OCI-LY1 (cell line): ENCODE measurements at regions not wholly inside any gene's neighbourhood (a gene's known extent, or its start where the extent isn't known, plus 50 kb on each side); places are given as distances from the start of the nearest gene placed in this dataset.

ENCODE experiments used
- H2AFZ ChIP-seq: fragments of 200-600 bp; sonication (generic), shearing (Covaris generic); 2 replicates; pipeline ENCODE4 v1.6.0; 2014; ENCODE audit warnings: antibody characterized with exemption, mild to moderate bottlenecking, low read length
- H3F3A ChIP-seq: fragments of 200-600 bp; sonication (generic), shearing (Covaris generic); 2 replicates; pipeline ENCODE4 v1.6.0; 2014; ENCODE audit warnings: mild to moderate bottlenecking, antibody characterized with exemption, low read length, moderate library complexity; ENCODE audit not compliant: insufficient read depth
- H3K27ac ChIP-seq: fragments of 200-600 bp; sonication (generic); 2 replicates; pipeline ENCODE4 v1.5.1; 2014; ENCODE audit warnings: low read length, mixed run types, mild to moderate bottlenecking, low read depth; ENCODE audit not compliant: poor library complexity, severe bottlenecking
- H3K27me3 ChIP-seq: fragments of 200-600 bp; sonication (generic); 2 replicates; pipeline ENCODE4 v1.6.0; 2014; ENCODE audit warnings: antibody characterized with exemption, mild to moderate bottlenecking, low read length, moderate library complexity; ENCODE audit not compliant: insufficient read depth
- H3K36me3 ChIP-seq: fragments of 200-600 bp; sonication (generic); 2 replicates; pipeline ENCODE4 v1.6.1; 2014; ENCODE audit warnings: mild to moderate bottlenecking, antibody characterized with exemption, low read length, moderate library complexity, mixed read lengths; ENCODE audit not compliant: insufficient read depth
- H3K4me1 ChIP-seq: fragments of 200-600 bp; sonication (generic); 2 replicates; pipeline ENCODE4 v1.5.1; 2014; ENCODE audit warnings: mild to moderate bottlenecking, low read length, moderate library complexity; ENCODE audit not compliant: insufficient read depth, severe bottlenecking
- H3K4me2 ChIP-seq: fragments of 200-600 bp; sonication (generic), shearing (Covaris generic); 2 replicates; pipeline ENCODE4 v1.6.1; 2014; ENCODE audit warnings: low read length
- H3K4me3 ChIP-seq: fragments of 200-600 bp; sonication (generic); 2 replicates; pipeline ENCODE4 v1.5.1; 2014; ENCODE audit warnings: low read length, low read depth, mild to moderate bottlenecking, mixed read lengths; ENCODE audit not compliant: poor library complexity, severe bottlenecking
- H3K79me2 ChIP-seq: fragments of 200-600 bp; shearing (Covaris generic); 2 replicates; pipeline ENCODE4 v1.6.1; 2016; ENCODE audit warnings: mixed run types, low read length, mixed read lengths; ENCODE audit not compliant: insufficient read depth
- H3K9ac ChIP-seq: fragments of 200-600 bp; sonication (generic), shearing (Covaris generic); 2 replicates; pipeline ENCODE4 v1.6.1; 2014; ENCODE audit warnings: mild to moderate bottlenecking, low read length, mixed read lengths
- H3K9me2 ChIP-seq: fragments of 200-600 bp; sonication (generic), shearing (Covaris generic); 2 replicates; pipeline ENCODE4 v1.6.1; 2014; ENCODE audit warnings: low read depth, mild to moderate bottlenecking, low read length, mixed read lengths
- H3K9me3 ChIP-seq: fragments of 200-600 bp; shearing (Covaris generic); 2 replicates; pipeline ENCODE4 v1.6.1; 2014; ENCODE audit warnings: low read length, mixed read lengths
- H4K20me1 ChIP-seq: fragments of 200-600 bp; sonication (generic), shearing (Covaris generic); 2 replicates; pipeline ENCODE4 v1.6.0; 2016; ENCODE audit warnings: mild to moderate bottlenecking, low read length; ENCODE audit not compliant: insufficient read depth
- EZH2 ChIP-seq: fragments of 200-600 bp; sonication (generic), shearing (Covaris generic); IDR thresholded peaks from 2 replicates; pipeline ENCODE4 v1.8.0; 2017; ENCODE audit warnings: borderline replicate concordance, mixed run types, mild to moderate bottlenecking, antibody characterized with exemption, low read length, moderate library complexity, mixed read lengths
- TF ChIP-seq, protein P1 (sequence below): fragments of 200-600 bp; sonication (generic), shearing (Covaris generic); IDR thresholded peaks from 2 replicates; pipeline ENCODE4 v1.5.1; 2017; ENCODE audit warnings: mild to moderate bottlenecking, antibody characterized with exemption, low read length, moderate library complexity, mixed read lengths

DNA sequence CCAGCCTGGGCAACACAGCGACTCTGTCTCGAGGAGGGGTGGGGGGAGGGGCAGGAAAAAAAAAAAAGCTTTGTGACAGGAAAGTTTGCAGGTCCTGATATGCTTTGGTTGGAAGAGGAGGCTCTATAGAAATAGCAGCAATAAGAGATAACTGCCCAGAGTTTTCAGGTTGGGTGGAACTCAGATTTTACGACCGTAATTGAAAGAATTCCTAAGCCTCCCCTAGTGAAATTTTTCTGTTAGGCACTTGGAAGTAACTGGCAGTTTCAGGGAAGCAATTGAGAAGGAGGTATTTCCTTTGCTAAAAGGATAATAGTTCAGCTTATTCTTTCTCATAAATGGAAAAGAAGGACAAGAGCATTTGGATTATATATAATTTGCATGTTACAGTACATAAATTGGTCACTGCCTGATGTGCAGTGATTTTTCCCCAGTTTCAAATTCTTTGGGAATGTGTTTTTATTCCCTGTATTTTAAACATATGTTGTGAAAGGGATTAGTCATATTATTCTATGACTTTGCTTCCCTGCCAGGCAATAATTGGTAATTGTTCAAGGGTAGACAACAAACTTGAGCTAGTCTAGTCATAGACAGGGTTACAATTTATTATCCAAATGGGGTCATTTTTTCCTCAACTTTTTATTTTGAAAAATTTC, 452.8 kb downstream of the AEBP2 start:
- Histone ChIP-seq H4K20me1 (no peaks in the 10 kb centered on the region), H3K4me3 (no peak overlapping the region), H2AFZ (no peak overlapping the region), H3K4me2 (no peak overlapping the region), H3K27me3 (no peaks in the 10 kb centered on the region), H3K79me2 (no peaks in the 10 kb centered on the region), H3K27ac (no peak overlapping the region), H3K9ac (no peak overlapping the region), H3K9me2 (no peaks in the 10 kb centered on the region), H3F3A (no peaks in the 10 kb centered on the region), H3K36me3 (no peaks in the 10 kb centered on the region), H3K4me1 (peaks cover 10% of the 10 kb centered on the region), H3K9me3 (no peaks in the 10 kb centered on the region)
- TF ChIP-seq EZH2: no peak
- TF ChIP-seq, protein P1, sequence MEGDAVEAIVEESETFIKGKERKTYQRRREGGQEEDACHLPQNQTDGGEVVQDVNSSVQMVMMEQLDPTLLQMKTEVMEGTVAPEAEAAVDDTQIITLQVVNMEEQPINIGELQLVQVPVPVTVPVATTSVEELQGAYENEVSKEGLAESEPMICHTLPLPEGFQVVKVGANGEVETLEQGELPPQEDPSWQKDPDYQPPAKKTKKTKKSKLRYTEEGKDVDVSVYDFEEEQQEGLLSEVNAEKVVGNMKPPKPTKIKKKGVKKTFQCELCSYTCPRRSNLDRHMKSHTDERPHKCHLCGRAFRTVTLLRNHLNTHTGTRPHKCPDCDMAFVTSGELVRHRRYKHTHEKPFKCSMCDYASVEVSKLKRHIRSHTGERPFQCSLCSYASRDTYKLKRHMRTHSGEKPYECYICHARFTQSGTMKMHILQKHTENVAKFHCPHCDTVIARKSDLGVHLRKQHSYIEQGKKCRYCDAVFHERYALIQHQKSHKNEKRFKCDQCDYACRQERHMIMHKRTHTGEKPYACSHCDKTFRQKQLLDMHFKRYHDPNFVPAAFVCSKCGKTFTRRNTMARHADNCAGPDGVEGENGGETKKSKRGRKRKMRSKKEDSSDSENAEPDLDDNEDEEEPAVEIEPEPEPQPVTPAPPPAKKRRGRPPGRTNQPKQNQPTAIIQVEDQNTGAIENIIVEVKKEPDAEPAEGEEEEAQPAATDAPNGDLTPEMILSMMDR: no peak

DNA sequence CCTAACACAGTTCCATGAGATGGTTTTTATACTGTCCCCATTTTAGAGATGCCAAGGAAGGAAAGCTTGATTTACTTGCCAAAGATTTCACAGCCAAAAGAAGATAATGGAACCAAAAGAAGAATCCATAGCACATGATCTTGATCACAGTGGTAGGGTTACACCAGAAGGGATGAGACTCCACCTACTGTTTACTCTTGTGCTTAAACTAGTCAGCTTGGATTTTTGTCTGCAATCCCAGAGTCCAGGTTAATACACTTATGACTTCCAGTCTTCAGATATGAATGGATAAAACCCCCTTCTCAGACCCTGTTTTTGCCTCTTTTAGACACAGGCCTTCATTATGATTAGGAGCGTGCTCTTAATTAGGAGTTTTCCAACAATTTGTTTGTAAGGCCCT, 454.2 kb downstream of the AEBP2 start:
- Histone ChIP-seq H3K4me2 (no peak overlapping the region), H3K9me3 (no peaks in the 10 kb centered on the region), H3F3A (no peaks in the 10 kb centered on the region), H2AFZ (no peak overlapping the region), H3K27ac (no peak overlapping the region), H3K4me3 (no peak overlapping the region), H3K79me2 (no peaks in the 10 kb centered on the region), H4K20me1 (no peaks in the 10 kb centered on the region), H3K36me3 (no peaks in the 10 kb centered on the region), H3K9ac (no peak overlapping the region), H3K4me1 (peaks cover 10% of the 10 kb centered on the region), H3K9me2 (no peaks in the 10 kb centered on the region), H3K27me3 (no peaks in the 10 kb centered on the region)
- TF ChIP-seq, protein P1: peak; percentile 29; the same call in 1 of the 2 replicates
- no peak for TF ChIP-seq EZH2

DNA sequence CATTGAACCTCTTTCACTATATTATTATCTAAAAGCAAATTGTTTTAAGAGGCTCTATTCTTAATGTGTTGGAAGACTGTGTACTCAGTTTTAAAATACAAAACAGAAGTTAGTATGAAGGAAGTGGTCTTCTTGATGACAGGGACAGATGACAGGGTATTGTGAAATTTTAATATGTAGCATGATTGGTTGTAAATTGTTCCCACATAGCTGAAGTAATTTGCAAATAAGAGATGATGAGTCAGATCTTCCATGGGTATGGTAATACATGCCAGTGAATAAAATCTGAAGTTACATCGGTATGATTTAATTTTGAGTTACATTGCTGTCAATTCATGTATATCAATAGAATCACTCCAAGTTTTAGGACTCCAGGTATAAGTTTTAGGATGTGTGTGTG, 454.8 kb downstream of the AEBP2 start:
- H3K9ac ChIP-seq: no peak overlapping the region
- no peak overlapping the region for H2AFZ ChIP-seq

More for the DNA sequence above, 454.8 kb downstream of the AEBP2 start:
- Histone ChIP-seq H3K4me2 (no peak overlapping the region), H3K4me1 (peaks cover 10% of the 10 kb centered on the region), H3K27ac (no peak overlapping the region), H3K4me3 (no peak overlapping the region), H3K9me2 (no peaks in the 10 kb centered on the region), H3K36me3 (no peaks in the 10 kb centered on the region), H4K20me1 (no peaks in the 10 kb centered on the region), H3K27me3 (no peaks in the 10 kb centered on the region), H3K79me2 (no peaks in the 10 kb centered on the region), H3K9me3 (no peaks in the 10 kb centered on the region), H3F3A (no peaks in the 10 kb centered on the region)
- TF ChIP-seq, protein P1: no peak
- no peak for TF ChIP-seq EZH2
